Jurkat, Clone E6-1 (cell line): ENCODE measurements at regions not wholly inside any gene's neighbourhood (a gene's known extent, or its start where the extent isn't known, plus 50 kb on each side); places are given as distances from the start of the nearest gene placed in this dataset.

Source experiments
- DNase-seq: peaks from one replicate; pipeline ENCODE4 v3.0.0-alpha.2; 2011; ENCODE audit warnings: low read depth, low spot score
- H3K4me3 ChIP-seq: 2 replicates; pipeline ENCODE4 v1.5.1; 2011; ENCODE audit warnings: mild to moderate bottlenecking, low read length, control low read depth, moderate library complexity

GRCh38 chr10:109430799-109431198 lies 492.5 kb downstream of the XPNPEP1 start:
- no peak overlapping the region for H3K4me3 ChIP-seq
- DNase-seq: no peak

GRCh38 chr10:109430043-109430760 lies 493.1 kb downstream of the XPNPEP1 start:
- DNase-seq: no peak
- H3K4me3 ChIP-seq: no peak overlapping the region

GRCh38 chr10:109428775-109429491 lies 494.4 kb downstream of the XPNPEP1 start:
- no peak for DNase-seq
- H3K4me3 ChIP-seq: no peak overlapping the region

- no peak overlapping the region for H3K4me3 ChIP-seq
- DNase-seq: no peak
Observed at GRCh38 chr10:109427411-109427810, 495.9 kb downstream of the XPNPEP1 start.

GRCh38 chr10:109426987-109427386 lies 496.3 kb downstream of the XPNPEP1 start:
- H3K4me3 ChIP-seq: no peak overlapping the region
- no peak for DNase-seq

GRCh38 chr10:109418795-109419194 lies 504.5 kb downstream of the XPNPEP1 start:
- no peak overlapping the region for H3K4me3 ChIP-seq
- DNase-seq: no peak

GRCh38 chr10:109417803-109418202 lies 505.5 kb downstream of the XPNPEP1 start:
- DNase-seq: no peak
- no peak overlapping the region for H3K4me3 ChIP-seq

- no peak for DNase-seq
Observed at GRCh38 chr10:109412353-109412752, 511.0 kb downstream of the XPNPEP1 start.

GRCh38 chr10:109411917-109412316 lies 511.4 kb downstream of the XPNPEP1 start:
- H3K4me3 ChIP-seq: no peak overlapping the region
- no peak for DNase-seq

More at GRCh38 chr10:109412353-109412752, 511.0 kb downstream of the XPNPEP1 start:
- no peak overlapping the region for H3K4me3 ChIP-seq

GRCh38 chr10:109405338-109405737 lies 518.0 kb downstream of the XPNPEP1 start:
- DNase-seq: no peak

GRCh38 chr10:109403551-109403950 lies 519.8 kb downstream of the XPNPEP1 start:
- no peak for DNase-seq
- no peak overlapping the region for H3K4me3 ChIP-seq

More at GRCh38 chr10:109405338-109405737, 518.0 kb downstream of the XPNPEP1 start:
- no peak overlapping the region for H3K4me3 ChIP-seq

GRCh38 chr10:109393425-109393824 lies 529.9 kb downstream of the XPNPEP1 start:
- no peak for DNase-seq
- no peak overlapping the region for H3K4me3 ChIP-seq

- DNase-seq: no peak
- H3K4me3 ChIP-seq: no peak overlapping the region
Observed at GRCh38 chr10:109386921-109387320, 536.4 kb downstream of the XPNPEP1 start.

GRCh38 chr10:109386101-109386500 lies 537.2 kb downstream of the XPNPEP1 start:
- no peak overlapping the region for H3K4me3 ChIP-seq
- no peak for DNase-seq

- DNase-seq: no peak
- no peak overlapping the region for H3K4me3 ChIP-seq
Observed at GRCh38 chr10:109379186-109379585, 544.1 kb downstream of the XPNPEP1 start.

GRCh38 chr10:109374215-109374614 lies 549.1 kb downstream of the XPNPEP1 start:
- DNase-seq: no peak

GRCh38 chr10:109359316-109359715 lies 564.0 kb downstream of the XPNPEP1 start:
- DNase-seq: no peak
- no peak overlapping the region for H3K4me3 ChIP-seq

More at GRCh38 chr10:109374215-109374614, 549.1 kb downstream of the XPNPEP1 start:
- H3K4me3 ChIP-seq: no peak overlapping the region

GRCh38 chr10:109358325-109358724 lies 565.0 kb downstream of the XPNPEP1 start:
- H3K4me3 ChIP-seq: no peak overlapping the region
- no peak for DNase-seq

- no peak overlapping the region for H3K4me3 ChIP-seq
- no peak for DNase-seq
Observed at GRCh38 chr10:109348324-109348723, 575.0 kb downstream of the XPNPEP1 start.

- H3K4me3 ChIP-seq: no peak overlapping the region
- no peak for DNase-seq
Observed at GRCh38 chr10:109343293-109343692, 580.0 kb downstream of the XPNPEP1 start.
